ENCODE measurements at regions not wholly inside any gene's neighbourhood (a gene's known extent, or its start where the extent isn't known, plus 50 kb on each side); places are given as distances from the start of the nearest gene placed in this dataset.

DNA sequence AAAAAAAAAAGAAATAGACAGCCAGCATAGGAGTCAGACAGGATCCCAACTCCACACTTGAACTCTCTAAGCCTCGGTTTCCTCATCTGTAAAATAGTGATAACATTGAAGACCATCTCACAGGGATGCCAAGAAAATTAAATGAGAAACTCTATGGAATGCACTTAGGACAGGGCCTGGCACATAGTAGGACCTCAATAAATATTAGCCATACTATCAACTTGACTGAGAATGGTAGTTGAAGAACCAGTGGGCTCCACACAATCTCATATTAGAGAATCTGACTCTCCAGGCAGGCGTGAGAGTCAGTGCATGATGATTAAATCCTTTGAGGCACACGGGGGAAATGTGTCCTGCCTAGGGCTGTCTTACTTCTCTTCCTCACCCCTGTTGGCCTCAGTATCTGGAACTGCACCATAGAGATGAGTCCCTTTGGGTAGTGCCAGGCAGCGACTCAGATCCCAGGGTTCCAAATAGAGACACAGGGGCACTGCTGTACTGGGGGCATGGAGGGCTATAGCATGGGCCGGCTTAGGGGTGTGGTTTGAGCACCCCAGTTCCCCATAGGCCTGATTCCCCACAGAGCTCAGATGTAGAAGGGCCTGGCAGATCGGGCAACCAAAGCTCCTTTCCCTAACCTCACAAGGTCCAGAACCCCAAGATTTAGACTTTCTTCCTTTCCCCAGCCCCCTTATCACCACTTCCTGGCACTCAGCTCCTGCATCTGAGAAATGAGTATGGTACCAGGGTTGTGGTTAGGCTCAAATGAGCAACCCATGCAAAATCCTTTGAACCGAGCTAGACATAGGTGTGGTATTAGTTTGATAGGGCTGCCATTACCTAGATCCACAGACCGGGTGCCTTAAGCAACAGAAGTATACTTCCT lies 51.3 kb upstream of the CAB39 start:
- TF ChIP-seq CTCF (conservative IDR thresholded peaks at IDR 0.05), result no peak
- TF ChIP-seq EZH2 (IDR thresholded peaks at IDR 0.05; ENCODE audit: low read depth), result no peak

All from PC-9 (cell line).